Glomerular visceral epithelial cell (primary cell): ENCODE measurements at regions not wholly inside any gene's neighbourhood (a gene's known extent, or its start where the extent isn't known, plus 50 kb on each side); places are given as distances from the start of the nearest gene placed in this dataset.

Experiments used
- DNase-seq: peaks from one replicate; pipeline ENCODE4 v3.0.0-alpha.2; 2016; ENCODE audit errors: extremely low spot score

DNA sequence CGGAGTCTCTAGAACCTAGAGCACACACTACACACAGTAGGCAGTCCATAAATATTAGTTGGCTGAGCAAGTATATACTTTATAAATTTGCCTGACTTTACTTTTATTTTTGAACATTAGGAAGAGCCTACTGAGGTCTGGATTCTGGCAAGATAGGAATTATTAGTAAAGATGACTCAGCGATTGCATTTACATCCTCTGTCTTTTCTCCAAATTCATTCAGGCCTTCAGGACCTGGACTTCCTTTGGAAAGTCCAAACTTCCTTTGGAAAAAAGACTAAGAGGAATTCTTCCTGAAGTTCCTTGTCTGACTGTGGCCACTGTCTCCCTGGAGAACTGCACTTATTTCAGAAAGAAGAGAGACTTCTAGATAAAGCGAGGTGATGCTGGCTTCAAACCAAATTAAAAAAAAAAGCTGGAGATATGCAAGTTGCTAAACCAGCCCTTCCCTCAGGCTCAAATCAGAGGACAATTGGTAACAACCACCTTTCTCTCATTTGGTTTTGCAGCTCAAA is 251.3 kb downstream of the GAS1 start:
- no peak for DNase-seq

DNA sequence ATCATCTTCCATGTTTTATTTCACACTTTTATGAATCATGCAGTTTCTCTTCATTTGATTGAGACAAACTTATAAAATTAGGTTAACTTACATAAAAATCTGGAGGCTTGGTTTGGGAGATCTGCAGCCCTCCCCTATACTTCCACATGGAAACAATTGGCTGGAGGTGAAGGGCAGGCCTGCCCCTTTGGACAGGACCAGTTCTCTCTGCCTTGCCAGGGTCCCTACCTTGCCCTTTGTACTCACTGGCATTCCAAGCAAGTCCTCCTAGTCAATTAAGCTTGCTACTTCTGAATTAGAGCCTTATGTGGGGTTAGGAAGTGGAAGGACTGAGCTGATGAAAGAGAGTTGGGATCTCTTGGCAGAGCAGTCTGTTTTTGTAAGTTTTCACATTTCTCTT is 257.3 kb downstream of the GAS1 start:
- no peak for DNase-seq

DNA sequence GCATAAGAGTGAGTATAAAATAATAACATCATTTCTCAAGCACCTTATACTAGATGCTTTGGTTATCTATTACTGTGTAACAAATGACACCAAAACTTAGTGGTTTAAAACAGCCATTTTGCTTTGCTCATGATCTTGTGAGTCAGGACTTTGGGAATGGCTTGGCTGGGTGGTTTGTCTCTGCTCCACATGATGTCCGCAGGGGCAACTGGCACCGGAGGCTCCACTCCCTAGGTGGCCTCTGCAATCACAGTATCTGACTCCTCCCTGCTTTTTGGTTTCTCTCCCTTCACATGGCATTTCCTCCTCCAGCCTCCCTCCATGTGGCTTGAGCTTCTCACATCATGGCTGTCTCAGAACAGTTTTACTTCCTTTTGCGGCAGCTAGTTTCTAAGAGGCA is 259.5 kb downstream of the GAS1 start:
- DNase-seq: no peak

DNA sequence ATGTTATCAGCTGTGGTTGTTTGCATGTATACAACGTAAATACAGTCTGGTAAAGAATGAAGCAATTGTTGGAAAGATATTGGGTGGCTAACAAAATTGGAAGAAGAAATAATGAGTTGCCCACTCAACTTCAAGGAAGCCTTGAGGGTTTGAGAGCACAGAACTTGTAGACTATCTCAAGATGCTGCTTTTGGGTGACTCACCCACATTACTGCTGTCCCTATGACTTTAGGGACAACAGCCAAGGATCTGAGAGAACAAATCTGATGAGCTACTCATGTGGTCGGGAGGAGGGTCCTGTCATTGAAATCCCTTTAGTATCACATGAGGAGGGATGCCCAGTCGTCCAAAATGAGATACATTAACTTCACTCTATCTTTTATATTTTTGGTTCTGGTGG is 261.8 kb downstream of the GAS1 start:
- DNase-seq: no peak

DNA sequence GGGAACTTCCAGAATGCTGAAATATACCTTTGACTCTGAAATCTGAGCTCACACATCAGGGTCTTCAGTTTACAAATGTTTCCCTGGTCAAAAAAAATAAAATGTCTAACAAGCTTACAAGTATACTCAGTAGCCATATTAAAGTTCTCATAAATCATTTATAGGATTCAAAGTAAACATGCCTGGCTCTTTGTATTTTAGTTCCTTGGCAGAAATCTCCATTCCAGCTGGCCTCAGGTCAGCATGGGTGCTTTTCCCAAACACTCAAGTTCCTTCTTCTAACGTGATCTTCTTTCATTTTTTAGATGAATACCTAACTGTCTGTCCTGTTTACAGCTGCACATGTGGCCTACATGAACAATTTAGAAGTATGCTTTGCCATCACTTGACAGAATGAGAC is 263.2 kb downstream of the GAS1 start:
- no peak for DNase-seq

DNA sequence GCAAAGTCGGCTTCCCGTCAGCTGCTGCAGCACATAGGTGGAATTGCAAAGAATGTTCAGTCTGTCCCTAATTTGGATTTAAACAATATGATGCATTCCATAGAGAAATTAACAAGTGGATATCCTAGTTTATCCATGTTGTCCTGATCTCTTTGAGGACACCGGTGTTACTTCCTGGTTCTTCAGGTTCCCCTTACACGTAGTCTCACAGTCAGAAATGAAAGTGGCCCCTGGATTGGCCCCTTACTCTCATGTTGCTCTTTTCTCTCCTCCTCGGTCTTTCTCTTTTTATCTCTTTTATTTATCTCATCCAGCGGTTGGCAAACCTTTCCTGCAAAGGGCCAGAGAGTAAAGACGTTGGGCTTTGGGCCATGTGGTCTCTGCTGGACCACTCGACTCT is 265.1 kb downstream of the GAS1 start:
- no peak for DNase-seq

DNA sequence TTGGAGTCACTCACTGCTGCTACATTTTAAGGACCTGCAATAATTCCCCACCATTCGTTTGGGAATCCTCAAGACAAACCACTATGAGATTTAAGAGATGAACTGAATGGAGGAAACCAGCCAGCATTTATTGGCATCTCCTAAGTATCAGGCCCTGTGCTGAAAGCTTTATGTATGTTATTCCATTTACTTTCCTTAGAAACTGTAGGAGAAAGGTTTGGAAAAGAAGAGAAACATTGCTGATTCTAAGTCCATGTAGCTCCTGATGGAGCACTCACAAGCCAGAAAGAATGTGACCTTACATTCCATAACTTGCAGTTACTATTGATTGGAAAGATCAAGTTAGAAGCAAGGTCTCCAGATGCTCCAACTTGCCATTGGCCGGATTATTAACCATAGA is 267.4 kb downstream of the GAS1 start:
- no peak for DNase-seq

DNA sequence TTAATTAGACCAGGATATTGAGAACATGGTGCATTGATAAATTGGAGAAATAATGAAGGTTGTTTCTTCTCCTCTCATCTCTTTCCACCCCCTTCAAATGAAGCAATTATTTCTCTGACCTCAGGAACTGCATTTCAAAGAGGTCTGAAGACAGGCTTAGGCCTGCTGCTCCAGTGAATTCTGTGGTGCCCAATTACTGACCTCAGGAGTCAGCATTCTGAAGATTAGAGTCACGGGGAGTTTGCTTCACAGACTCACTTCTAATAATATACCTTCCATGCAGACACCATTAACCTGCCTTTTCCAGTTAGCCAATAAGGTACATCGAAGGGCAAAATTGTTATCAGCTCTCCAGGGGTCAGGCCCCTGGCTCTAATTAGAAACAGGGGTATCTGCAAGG is 270.9 kb downstream of the GAS1 start:
- DNase-seq: no peak

DNA sequence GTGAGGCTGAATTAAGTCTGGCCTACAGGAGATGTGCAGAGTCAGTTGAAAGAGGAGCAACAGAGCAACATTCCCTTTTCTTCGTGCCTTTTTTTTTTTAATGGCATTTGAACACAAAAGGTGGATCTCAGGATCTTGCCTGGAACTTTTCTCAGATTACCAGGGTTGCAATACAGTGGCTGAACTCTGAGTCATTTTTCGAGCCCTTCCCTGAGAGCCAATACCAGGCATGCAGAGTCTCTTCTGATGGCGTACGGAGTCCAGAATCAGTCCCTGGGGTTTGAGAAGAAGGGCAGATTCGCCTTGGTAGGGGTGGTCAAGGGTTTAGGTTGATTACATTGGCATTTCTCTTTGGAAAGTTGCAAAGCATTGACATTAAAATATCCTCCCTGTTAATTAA is 271.5 kb downstream of the GAS1 start:
- DNase-seq: no peak

DNA sequence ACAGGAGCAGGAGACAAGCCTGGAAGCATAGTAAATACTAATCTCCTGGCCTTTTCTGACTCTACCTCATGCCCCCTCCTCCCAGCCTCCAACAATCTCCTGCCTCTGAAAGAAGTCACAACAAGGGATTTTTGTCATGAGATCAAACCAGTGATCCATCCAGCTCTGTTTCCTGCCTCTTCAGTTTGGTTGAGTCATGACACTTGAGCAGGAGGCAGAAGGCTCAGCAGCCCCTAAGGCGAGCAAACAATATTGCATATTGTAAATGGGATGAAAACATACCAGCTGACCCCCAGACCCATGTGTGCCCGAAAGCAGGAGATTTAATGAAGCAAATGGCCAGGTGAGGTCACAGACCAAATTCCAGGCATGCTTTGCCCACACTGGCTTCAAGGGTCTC is 272.8 kb downstream of the GAS1 start:
- DNase-seq: no peak

DNA sequence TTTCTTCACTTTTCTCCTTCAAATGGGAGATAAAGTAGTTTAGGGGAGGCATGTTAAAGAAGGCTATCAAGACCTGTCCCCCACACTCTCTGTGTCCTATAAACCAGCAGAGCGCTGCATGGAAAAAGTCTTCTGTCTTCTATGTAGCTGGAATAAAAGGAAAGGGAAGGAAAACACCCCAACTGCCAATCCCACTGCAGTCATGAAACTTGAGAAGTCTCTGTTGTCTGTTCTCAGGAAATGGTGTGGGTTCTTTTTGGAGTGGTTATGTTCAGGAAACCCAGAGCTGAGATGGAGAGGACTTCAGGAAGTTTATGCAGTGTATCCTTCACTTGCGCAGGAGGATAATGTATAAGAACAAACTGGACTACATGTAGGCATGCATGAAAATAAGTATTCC is 274.3 kb downstream of the GAS1 start:
- no peak for DNase-seq

DNA sequence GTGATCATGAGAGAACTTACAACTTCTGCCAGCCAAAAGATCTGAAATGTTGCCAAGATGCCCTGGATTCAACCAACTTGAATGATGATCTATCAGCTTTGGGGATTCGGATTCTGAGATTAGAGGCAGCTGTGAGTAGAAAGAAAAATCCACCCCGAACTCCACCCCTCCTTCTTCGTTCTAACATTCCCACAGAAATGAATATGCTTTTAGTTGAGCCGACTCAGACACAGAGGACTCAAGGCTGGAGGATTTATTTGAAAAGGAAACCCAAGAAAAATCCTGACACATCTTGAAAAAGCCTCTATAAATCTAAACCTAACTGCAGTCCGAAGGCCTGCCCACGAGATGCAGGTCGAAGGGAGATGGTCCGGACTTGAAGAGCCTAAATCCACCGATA is 275.0 kb downstream of the GAS1 start:
- DNase-seq: no peak

DNA sequence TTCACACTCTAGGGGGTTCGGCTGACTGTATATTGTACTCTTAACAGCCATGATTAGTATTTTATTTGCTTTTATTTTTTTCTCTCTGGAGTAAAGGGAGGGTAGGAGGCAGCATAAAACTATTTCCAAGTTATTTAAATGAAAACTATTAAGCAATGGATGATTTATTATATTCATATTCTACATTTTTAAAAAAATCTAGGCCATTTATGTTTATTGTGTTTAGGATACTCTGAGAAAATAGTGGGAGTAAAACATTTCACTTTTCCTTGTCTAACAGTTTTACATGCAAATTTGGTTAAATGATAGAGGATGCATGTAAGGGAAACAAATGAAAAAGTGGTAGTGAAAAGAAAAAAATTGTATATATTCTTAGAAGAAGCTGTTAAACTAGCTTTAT is 276.3 kb downstream of the GAS1 start:
- DNase-seq: no peak

DNA sequence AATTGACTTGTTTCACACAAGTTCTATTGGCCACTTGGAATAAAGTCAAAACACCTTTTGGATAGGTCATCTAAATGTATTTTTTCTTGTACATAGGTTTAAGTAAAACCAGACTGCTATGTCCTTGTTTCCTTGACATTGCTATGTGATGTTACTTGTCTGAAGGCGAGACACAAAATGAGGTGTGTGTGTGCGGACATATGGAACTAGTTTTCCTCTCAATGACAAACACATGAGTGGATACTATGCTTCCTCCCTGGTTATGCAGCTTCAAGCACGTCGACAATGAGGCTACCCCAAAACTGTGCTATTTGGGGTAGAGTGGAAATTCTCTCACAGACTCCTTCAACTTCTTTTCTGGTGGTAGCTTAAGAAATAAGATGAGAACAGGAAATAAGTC is 276.8 kb downstream of the GAS1 start:
- DNase-seq: no peak

DNA sequence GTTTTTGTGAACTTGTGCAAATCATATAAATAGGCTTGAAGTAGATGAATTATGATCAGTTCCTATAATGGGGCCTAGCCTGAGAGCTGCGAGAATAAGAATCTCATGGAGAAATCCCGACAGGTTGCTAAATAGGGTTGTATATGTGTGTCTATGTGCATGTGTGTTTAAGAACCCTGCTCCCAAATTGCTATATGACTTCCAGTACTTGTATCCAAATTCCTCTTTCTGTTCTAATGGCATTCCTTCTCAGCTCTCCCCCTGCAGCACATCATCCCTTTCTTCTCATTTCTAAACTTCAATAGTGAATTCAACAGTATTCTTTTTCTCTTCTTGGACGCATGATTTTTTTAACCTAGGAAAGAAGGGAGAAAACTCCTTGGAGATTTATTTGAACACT is 277.2 kb downstream of the GAS1 start:
- no peak for DNase-seq

DNA sequence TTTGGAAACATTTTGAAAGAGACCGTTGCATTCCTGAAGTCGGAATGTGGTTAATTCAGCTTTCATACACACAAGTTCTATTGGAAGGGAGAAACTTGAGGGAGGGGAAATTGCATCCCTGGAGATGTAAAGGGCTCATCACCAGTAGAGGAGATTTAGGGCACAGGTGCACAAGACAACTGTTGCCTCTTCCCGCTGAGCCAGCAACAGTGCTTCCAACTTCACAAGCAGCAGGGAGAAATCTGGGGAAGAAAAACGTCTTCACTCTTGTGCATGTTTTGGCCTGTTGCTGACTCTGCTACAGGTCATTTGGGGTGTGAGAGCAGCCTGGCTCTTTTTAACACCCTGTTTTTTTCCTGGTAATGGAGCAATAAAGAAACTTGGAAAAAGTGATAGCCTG is 277.9 kb downstream of the GAS1 start:
- DNase-seq: no peak

DNA sequence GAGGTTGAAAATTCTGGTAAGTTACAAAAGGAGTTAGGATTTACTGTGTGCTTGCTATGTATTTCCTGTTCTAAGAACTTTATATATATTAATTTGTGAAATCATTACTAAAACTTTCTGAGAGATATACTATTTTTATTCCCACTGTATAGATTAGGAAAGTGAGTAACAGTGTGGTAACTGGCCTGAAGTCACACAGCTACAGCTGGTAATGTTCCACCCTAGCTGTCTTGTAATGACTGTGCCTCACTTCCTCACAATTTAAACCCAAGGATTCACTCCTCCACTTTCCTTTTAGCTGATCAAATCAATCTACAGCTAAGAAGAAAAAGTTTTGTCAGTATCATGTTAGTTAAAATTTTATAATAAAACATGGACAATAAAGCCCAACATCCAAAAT is 278.8 kb downstream of the GAS1 start:
- no peak for DNase-seq

DNA sequence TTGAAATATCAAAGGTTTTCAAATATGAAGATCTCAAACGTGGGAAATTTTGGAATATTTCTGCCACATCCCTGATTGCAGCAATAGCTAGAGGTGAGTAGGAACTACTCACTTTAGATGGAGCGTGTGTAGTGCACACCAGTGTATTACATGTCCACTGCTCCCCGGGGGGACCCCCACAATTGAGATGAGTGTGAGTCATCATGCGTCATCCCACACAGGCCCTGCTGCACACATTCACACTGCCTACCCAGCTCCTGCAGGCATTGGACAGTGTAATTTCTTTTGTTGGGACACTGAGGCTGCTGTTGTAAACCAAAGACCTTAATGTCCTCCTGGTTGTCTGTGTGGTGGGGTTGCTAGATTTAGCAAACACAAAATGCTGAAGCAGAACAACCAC is 280.0 kb downstream of the GAS1 start:
- no peak for DNase-seq

DNA sequence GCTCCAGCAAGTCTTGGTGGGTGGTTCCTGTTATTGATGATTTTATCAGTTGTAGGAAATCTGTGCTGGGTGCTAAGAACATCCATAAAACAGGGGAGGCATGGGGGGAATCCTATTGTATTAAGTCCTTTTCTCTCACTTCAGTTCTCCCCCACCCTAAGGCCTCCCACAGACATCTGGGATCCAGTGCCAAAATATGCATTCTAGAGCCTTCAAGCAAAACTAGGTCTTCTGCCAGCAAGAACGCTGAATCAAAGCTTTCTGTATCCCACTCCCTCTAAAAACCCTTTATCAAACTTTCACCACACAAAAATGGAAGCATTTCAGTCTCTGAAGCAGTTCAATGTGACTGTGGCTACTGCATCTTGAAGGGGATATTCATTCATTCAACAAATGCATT is 281.9 kb downstream of the GAS1 start:
- DNase-seq: no peak

DNA sequence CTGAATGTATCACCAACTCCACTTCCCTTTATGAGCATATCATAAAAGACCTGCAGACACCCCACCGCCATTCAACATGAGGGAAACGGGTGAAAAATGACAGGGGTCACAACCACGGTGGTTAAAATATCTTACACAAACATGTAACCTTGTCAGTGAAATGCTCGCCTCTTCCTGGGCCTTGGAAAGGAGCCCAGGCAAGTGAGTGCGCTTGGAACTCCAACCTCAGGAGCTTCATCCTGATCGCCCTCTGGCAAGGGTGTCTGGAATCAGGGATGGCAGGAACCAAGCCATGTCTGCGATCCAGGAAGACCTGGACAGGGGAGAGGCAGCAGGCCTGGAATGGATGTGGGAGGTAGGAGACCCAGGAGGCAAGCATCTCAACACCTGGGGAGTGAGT is 282.7 kb downstream of the GAS1 start:
- no peak for DNase-seq

DNA sequence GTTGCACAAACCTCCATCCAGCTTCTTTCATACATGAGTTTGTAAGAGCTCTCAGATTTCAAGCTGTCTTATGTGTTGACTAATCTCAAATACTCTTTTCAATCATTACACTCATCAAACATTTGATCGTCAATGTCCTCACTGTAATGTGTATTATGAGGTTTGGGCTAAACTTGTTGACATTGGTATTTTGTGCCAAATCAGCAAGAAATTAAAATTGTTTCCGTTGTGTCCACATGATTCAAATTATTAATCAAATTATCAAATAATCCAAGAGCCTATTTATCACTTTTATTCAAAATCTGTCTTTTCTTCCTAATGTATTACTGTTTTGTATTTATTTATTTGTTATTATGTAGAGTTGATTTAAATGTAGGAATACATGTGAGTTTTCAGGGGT is 283.4 kb downstream of the GAS1 start:
- DNase-seq: no peak

DNA sequence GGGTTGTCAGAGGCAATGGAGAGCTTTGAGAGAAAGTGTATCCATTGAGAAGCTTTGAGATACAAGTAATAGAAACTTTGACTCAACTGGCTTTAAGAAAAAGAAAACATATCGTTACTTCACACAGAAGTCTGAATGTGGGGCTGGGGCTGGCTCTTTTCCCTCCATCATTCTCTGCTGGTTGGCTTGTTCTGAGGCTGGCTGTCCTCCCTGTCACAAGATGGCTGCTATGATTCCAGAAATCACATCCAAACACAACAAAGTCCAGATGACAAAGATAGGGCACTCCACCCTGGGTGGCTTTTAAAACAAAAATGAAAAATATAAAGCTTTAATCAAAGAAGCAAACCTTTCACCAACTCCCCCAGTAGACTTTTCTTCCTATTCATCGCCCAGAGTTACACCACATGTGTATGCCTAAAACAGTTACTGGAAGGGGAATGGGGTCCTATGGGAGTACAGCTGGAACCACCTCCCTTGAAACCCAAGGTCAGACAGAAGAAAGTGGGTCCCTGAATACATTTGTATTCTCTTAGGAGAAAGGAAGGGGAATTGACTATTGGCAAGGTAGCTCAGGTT is 284.3 kb downstream of the GAS1 start:
- DNase-seq: no peak

DNA sequence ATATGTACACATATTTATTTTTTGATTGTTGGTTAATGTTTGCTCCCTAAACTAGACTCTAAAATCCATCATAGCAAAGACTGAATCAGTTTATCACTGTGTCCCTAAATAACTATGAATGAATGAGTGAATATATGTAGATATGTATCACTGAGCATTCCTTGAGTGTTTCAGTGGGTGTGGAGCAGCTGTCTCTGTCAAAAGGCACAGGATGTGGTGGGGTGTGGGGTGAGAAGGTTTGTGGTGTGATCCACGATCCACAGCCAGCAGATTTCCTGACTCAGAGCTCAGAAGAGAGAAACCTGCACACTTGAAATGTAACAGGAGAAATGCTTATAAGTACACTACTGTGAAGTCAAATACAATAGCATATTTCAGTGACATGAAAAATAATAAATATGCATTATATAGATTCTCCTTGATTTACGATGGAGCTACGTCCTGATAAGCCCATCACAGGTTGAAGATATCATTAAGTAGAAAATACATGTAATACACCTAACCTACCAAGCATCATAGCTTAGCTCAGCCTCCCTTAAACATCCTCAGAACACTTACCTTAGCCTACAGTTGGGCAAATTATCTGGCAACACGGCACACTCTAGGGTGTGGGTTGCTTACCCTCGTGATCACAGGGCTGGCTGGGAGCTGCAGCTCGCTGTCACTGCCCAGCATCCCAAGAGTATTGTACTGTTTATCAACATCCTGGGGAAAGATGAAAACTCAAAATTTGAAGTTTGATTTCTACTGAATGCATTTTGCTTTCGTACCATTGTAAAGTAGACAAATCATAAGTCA is 287.0 kb downstream of the GAS1 start:
- DNase-seq: no peak
